Mucosa of stomach (tissue), 1 donor: ENCODE measurements at regions not wholly inside any gene's neighbourhood (a gene's known extent, or its start where the extent isn't known, plus 50 kb on each side); places are given as distances from the start of the nearest gene placed in this dataset.
"Not testable (repeated sequence)": the region's sequence is repeated elsewhere in the genome, so short reads cannot be mapped to it uniquely, and the experiment has no call there.

Source experiments
- H3K27me3 ChIP-seq: one replicate; pipeline ENCODE4 v1.7.0; 2013; ENCODE audit warnings: mild to moderate bottlenecking, low read length; ENCODE audit not compliant: control insufficient read depth, insufficient read depth
- H3K36me3 ChIP-seq: one replicate; pipeline ENCODE4 v1.7.0; 2013; ENCODE audit warnings: low read length; ENCODE audit not compliant: control insufficient read depth, insufficient read depth
- H3K4me1 ChIP-seq: one replicate; pipeline ENCODE4 v1.7.0; 2013; ENCODE audit warnings: mild to moderate bottlenecking, low read length; ENCODE audit not compliant: control insufficient read depth, insufficient read depth
- H3K4me3 ChIP-seq: one replicate; pipeline ENCODE4 v1.7.0; 2013; ENCODE audit warnings: low read length
- H3K9ac ChIP-seq: one replicate; pipeline ENCODE4 v1.7.0; 2013; ENCODE audit warnings: mild to moderate bottlenecking, low read length, moderate library complexity
- H3K9me3 ChIP-seq: one replicate; pipeline ENCODE4 v1.7.0; 2013; ENCODE audit warnings: mild to moderate bottlenecking, low read length, moderate library complexity; ENCODE audit not compliant: control insufficient read depth
- donor health status: Pancreatic carcinoma.

DNA sequence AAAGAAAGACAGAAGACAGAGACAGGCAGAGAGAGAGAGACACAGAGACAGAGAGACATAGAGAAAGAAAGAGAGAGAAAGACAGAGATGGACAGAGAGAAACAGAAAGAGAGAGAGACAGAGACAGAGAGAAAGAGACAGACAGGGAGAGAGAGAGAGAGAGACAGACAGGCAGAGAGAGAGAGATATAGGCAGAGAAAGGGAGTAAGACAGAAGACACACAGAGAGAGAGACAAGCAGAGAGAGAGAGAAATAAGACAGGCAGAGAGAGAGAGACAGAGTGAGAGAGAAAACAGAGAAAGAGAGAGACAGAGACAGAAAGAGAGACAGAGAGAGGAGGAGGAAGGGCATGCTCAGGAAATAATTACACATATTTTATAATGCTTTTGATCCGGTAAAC is 758.3 kb upstream of the DEFB115 start:
- Histone ChIP-seq H3K9ac (no peak overlapping the region), H3K9me3 (no peaks in the 10 kb centered on the region), H3K27me3 (no peaks in the 10 kb centered on the region), H3K4me3 (no peak overlapping the region), H3K36me3 (no peaks in the 10 kb centered on the region), H3K4me1 (no peaks in the 10 kb centered on the region)

DNA sequence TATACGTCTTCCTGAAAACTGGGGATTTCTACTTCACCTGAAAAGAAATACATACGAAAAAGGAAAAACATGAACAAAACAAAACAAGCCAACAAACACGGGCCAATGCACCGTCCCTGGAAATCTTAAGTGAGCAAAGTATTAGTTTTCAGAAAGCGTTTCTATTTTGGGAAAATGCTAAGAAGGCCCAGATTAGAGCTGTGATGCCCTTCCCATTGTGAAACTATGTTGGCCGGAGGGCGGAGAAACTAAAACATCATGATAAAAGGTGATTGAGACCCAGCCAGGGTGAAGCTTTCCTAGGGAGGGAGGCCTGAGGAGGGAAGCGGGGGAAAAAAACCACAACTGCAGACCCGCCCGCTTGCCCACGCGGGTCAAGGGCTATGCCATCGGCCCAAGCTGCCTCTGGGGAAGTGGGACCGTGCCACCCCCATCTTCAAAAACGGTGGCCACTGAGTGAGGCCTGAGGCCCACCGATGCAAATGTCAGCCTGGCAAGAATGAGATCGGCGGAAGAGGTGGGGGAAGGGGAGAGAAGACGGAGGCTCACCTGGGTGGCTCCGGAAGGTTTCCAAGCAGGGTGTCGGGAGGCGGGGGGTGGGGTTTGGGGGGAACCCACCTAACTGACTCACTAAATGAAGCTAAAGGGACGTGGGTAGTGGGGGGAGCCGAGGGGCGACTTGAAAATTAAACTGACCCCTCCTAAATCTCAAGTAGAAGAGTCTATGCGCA is 757.6 kb upstream of the DEFB115 start:
- H3K4me1 ChIP-seq, H3K36me3 ChIP-seq, H3K27me3 ChIP-seq, H3K4me3 ChIP-seq, H3K9ac ChIP-seq, H3K9me3 ChIP-seq: not testable (repeated sequence)

DNA sequence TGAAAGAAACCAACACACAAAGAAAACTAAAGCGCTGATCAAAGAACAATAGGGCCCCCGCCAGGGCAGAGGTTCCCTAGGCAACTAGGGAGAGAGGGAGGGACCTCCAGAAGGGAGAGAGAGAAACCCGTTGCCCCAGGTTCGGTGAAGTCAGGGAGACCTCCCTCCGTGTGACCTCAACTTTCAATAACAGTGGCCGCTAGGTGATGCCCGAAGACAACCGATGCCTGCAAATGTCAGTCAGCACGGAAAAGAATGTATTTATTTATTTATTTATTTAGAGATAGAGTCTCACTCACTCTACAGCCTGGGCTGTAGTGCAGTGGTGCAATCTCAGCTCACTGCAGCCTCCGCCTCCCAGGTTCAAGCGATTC is 757.0 kb upstream of the DEFB115 start:
- H3K4me1 ChIP-seq, H3K9me3 ChIP-seq, H3K27me3 ChIP-seq, H3K9ac ChIP-seq, H3K4me3 ChIP-seq, H3K36me3 ChIP-seq: not testable (repeated sequence)

DNA sequence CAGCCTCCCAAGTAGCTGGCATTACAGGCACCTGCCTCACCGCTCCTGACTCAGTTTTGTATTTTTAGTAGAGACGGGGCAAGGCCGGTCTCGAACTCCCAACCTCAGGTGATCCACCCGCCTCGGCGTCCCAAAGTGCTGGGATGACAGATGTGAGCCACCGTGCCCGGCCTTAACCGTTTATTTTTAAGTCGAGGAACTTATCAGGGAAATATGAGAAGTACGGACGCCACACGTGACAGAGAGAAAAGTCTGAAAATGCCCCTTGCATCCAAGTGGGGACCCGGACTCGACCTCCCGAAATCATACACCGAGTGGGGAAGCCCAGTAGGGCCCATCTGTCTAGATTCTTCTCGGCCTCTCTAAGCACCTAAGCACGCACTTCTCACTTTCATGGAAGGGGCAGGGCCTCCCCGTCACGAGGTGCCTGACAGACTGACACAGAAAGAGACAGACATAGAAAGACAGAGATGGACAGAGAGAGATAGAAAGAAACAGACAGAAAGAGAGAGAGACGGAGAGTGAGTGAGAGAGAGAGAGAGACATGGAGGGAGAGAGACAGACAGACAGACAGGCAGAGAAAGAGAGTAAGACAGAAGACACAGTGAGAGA is 756.5 kb upstream of the DEFB115 start:
- Histone ChIP-seq H3K4me1 (no peaks in the 10 kb centered on the region), H3K4me3 (no peak overlapping the region), H3K36me3 (no peaks in the 10 kb centered on the region), H3K9ac (no peak overlapping the region), H3K9me3 (no peaks in the 10 kb centered on the region), H3K27me3 (no peaks in the 10 kb centered on the region)

DNA sequence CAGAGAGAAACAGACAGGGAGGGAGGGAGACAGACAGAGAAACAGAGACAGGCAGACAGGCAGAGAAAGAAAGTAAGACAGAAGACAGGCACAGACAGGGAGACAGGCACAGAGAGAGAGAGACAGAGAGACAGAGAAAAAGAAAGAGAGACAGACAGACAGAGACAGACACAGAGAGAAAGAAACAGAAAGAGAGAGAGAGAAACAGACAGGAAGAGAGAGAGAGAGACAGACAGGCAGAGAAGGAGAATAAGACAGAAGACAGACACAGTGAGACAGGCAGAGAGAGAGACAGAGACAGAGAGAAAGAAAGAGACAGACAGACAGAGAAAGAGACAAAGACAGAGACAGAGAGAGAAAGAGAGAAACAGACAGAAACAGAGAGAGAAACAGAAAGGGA is 754.8 kb upstream of the DEFB115 start:
- Histone ChIP-seq H3K4me1 (no peaks in the 10 kb centered on the region), H3K9me3 (no peaks in the 10 kb centered on the region), H3K36me3 (no peaks in the 10 kb centered on the region), H3K4me3 (no peak overlapping the region), H3K27me3 (no peaks in the 10 kb centered on the region), H3K9ac (no peak overlapping the region)

DNA sequence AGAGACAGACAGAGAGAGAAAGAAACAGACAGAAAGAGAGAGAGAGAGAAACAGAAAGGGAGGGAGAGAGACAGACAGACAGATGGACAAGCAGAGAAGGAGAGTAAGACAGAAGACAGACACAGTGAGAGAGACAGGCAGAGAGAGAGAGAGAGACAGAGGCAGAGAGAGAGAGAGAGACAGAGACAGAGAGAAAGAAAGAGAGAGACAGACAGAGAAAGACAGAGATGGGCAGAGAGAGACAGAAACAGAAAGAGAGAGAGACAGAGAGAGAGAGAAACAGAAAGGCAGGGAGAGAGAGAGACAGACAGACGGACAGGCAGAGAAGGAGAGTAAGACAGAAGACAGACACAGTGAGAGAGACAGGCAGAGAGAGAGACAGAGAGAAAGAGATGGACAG is 754.3 kb upstream of the DEFB115 start:
- H3K4me3 ChIP-seq, H3K27me3 ChIP-seq, H3K4me1 ChIP-seq, H3K9me3 ChIP-seq, H3K36me3 ChIP-seq, H3K9ac ChIP-seq: not testable (repeated sequence)

DNA sequence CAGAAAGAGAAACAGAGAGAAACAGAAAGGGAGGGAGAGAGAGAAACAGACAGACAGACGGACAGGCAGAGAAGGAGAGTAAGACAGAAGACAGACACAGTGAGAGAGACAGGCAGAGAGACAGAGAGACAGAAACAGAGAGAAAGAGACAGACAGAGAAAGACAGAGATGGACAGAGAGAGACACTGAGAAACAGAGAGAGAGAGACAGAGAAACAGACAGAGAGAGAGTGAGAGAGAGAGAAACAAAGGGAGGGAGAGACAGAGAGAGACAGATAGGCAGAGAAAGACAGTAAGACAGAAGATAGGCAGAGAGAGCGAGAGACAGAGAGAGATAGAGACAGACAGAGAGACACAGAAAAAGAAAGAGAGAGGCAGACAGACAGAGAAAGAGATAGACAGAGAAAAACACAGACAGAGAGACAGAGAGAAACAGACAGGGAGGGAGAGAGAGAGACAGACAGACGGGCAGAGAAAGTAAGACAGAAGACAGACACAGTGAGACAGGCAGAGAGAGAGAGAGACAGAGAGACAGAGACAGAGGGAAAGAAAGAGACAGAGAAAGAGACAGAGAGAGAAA is 753.4 kb upstream of the DEFB115 start:
- no peaks in the 10 kb centered on the region for H3K4me1 ChIP-seq
- no peaks in the 10 kb centered on the region for H3K9me3 ChIP-seq
- H3K9ac ChIP-seq: no peak overlapping the region
- no peaks in the 10 kb centered on the region for H3K27me3 ChIP-seq
- H3K36me3 ChIP-seq: no peaks in the 10 kb centered on the region
- H3K4me3 ChIP-seq: no peak overlapping the region

DNA sequence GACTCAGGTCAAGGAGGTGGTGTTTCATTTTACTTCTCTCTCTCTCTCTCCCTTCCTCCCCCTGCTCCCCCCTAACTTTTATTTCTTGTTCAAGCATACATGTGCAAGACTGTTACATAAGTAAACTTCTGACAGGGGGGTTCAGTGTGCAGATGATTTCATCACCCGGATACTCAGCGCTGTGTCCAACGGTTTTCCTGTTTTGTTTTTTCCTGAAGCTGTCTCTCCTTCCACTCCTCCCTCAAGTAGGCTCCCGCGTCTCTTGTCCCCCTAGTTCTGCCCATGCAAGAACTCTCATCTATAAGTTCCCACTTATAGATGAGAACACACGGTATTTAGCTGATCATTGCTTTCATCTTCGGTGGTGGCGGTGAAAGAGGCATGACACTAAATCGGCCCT is 751.9 kb upstream of the DEFB115 start:
- Histone ChIP-seq H3K9ac (no peak overlapping the region), H3K27me3 (no peaks in the 10 kb centered on the region), H3K4me1 (no peaks in the 10 kb centered on the region), H3K36me3 (no peaks in the 10 kb centered on the region), H3K9me3 (no peaks in the 10 kb centered on the region), H3K4me3 (no peak overlapping the region)

DNA sequence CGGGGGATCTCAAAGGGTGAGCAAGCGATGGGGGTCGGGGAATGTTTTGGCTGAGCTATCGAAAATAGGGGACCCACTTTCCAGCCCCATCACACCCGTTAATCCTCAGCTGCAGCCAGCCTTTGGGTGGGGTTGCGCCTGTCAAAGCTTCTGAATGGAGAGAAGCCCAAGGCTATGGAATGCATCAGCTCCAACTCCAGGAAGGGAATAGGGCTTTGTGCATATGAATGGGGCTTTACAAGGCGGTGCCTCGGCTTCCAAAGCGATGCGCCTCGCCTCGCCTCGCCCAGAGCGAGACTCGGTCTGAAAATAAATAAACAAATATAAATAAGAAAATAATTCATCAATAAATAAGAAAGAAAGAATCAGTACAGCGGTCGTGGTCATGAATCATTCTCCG is 751.4 kb upstream of the DEFB115 start:
- H3K36me3 ChIP-seq: no peaks in the 10 kb centered on the region
- H3K9ac ChIP-seq: no peak overlapping the region
- H3K4me1 ChIP-seq: no peaks in the 10 kb centered on the region
- H3K27me3 ChIP-seq: no peaks in the 10 kb centered on the region
- H3K9me3 ChIP-seq: no peaks in the 10 kb centered on the region
- no peak overlapping the region for H3K4me3 ChIP-seq

DNA sequence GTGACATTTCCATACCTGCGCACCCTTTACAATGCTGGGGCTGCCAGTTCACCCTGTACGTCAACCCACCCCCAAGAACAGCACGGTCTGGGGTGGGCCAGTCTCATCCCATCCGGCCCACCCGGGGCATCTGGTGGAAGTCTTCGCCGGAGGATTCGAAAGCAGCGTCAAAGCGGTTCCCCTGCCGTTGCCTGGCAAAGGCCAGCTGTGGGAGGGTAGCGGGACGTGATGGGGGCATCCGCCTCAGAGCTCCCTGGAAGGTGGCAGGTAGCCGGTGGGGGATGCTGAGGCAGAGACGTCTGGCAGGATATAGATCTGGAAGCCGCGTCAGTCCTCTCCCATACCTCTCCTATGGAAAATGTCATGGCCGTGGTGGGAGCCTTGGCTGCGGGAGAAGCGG is 749.1 kb upstream of the DEFB115 start:
- H3K36me3 ChIP-seq, H3K9me3 ChIP-seq, H3K4me1 ChIP-seq, H3K9ac ChIP-seq, H3K4me3 ChIP-seq, H3K27me3 ChIP-seq: not testable (repeated sequence)

DNA sequence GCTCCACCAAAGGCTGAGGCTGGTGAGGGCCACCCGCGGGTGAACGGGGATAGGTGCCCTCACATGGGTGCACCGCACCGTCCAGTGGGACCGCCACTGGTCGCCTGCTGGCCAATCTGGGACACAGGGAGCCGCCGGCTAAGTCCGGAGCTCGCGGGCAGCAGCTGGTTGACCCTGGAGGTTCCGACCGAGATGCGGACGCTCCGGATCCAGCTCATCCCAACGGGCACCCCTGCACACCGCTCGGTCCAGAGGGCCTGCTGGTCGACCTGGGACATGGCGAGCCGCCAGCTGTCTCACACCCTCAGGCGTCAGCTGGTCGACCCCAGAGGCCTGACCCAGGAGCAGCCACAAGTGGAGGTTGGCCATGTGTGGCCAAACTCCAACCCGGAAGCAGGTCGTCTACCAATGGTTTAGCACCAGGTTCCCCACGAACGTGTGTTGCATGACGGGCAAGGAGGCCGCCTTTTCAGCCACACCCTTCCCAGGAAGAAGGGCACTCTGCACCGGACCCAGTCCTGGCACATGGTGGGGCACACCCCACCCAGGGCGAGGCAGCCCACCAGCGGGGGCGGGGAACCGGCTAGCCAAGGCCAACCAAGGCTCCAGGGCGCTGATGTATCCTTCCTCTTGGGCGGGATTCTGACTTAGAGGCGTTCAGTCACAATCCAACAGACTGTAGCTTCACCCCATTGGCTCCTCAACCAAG is 746.0 kb upstream of the DEFB115 start:
- Histone ChIP-seq H3K36me3 (no peaks in the 10 kb centered on the region), H3K4me3 (no peak overlapping the region), H3K27me3 (no peaks in the 10 kb centered on the region), H3K9me3 (no peaks in the 10 kb centered on the region), H3K4me1 (no peaks in the 10 kb centered on the region), H3K9ac (no peak overlapping the region)

DNA sequence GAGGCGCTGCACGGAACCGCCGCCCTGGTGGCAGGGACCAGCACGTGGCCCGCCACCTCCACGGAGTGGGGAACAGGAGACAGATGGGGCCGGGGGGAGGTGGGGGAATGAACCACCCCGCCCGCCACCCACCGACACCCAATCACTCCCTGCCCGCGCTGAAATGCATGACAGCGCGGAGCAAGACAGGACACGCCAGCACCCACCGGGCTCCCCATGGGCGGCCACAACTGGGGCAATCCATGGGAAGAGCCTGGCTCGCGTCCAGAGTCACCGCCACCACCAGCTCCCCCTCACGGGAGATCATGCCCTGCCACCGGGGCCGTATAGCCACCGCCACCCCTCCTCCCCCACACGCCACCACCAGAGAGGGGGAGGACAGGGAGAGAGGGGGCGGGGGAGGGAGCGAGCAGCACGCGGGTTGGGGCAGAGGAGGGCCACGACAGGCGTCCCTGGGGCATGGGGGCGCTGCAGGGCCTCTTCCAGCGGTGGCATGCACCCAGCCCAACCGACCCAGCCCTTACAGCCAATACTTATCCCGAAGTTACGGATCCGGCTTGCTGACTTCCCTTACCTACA is 744.3 kb upstream of the DEFB115 start:
- H3K4me3 ChIP-seq: no peak overlapping the region
- H3K9ac ChIP-seq: no peak overlapping the region

More for the DNA sequence above, 744.3 kb upstream of the DEFB115 start:
- Histone ChIP-seq H3K27me3 (no peaks in the 10 kb centered on the region), H3K4me1 (no peaks in the 10 kb centered on the region), H3K36me3 (no peaks in the 10 kb centered on the region), H3K9me3 (no peaks in the 10 kb centered on the region)
